Naive thymus-derived CD8-positive, alpha-beta T cell (primary cell): ENCODE measurements at regions not wholly inside any gene's neighbourhood (a gene's known extent, or its start where the extent isn't known, plus 50 kb on each side); places are given as distances from the start of the nearest gene placed in this dataset.
"Not testable (repeated sequence)": the region's sequence is repeated elsewhere in the genome, so short reads cannot be mapped to it uniquely, and the experiment has no call there.

ENCODE experiments used
- ATAC-seq, 2 donors: fragments of 150-1000 bp; cut with Tn5 transposase in 1 of 2; sonication (Bioruptor Pico), chemical (Tn5 transposase) in 1 of 2; 1 replicate in 1 of 2; 2 replicates in 1 of 2; pipeline ENCODE4 v1.10.0; 2021; ENCODE audit warnings: mild to moderate bottlenecking in 2 of 2, moderate library complexity in 2 of 2
- POLR2A ChIA-PET: fragments of 350-600 bp; sonication (Branson Sonifier 250); formaldehyde crosslinking; loops from one replicate; lab custom pipeline; 2021; ENCODE audit warnings: antibody characterized with exemption; lab: Charles Lee
- DNase-seq, 10 donors: peaks; one replicate each; pipeline versions ENCODE4 v3.0.0 to v3.0.0-alpha.2; 2020 to 2022
- H3K27ac Mint-ChIP-seq, 10 donors: one replicate each; pipeline ENCODE4 v1.8.0; 2020 to 2022; ENCODE audit warnings: mild to moderate bottlenecking in 10 of 10, mixed read lengths in 10 of 10, moderate library complexity in 4 of 10, inconsistent platforms in 1 of 10
- H3K27me3 Mint-ChIP-seq, 5 donors: one replicate each; pipeline ENCODE4 v1.8.0; 2021 to 2022; ENCODE audit warnings: mixed read lengths in 5 of 5
- H3K36me3 Mint-ChIP-seq, 3 donors: one replicate each; pipeline ENCODE4 v1.8.0; 2020 to 2022; ENCODE audit warnings: mixed read lengths in 3 of 3, mild to moderate bottlenecking in 2 of 3, inconsistent platforms in 1 of 3
- H3K4me1 Mint-ChIP-seq, 4 donors: one replicate each; pipeline ENCODE4 v1.8.0; 2021 to 2022; ENCODE audit warnings: mixed read lengths in 4 of 4
- H3K4me3 Mint-ChIP-seq, 10 donors: one replicate each; pipeline ENCODE4 v1.8.0; 2020 to 2022; ENCODE audit warnings: mild to moderate bottlenecking in 10 of 10, mixed read lengths in 10 of 10, moderate library complexity in 6 of 10, inconsistent platforms in 1 of 10
- H3K9me3 Mint-ChIP-seq, 9 donors: one replicate each; pipeline ENCODE4 v1.8.0; 2020 to 2022; ENCODE audit warnings: mixed read lengths in 9 of 9, mild to moderate bottlenecking in 3 of 9, inconsistent platforms in 1 of 9, moderate library complexity in 1 of 9

- peaks cover 1 to 15% (median 6%) of the 10 kb centered on the region in 5 donors for H3K27me3 Mint-ChIP-seq
- H3K4me3 Mint-ChIP-seq = no peak overlapping the region
- peaks cover 0 to 44% (median 8%) of the 10 kb centered on the region in 9 donors for H3K9me3 Mint-ChIP-seq
- peaks cover 0 to 4% (median 0%) of the 10 kb centered on the region in 3 donors for H3K36me3 Mint-ChIP-seq
- no peaks in the 10 kb centered on the region for H3K4me1 Mint-ChIP-seq
- ATAC-seq (no peak), DNase-seq (peak in 1 of 10 donors; percentile 52)
- POLR2A ChIA-PET = no interaction called here
- H3K27ac Mint-ChIP-seq = no peak overlapping the region
These were observed 217.7 kb downstream of the GIPC2 start for GRCh38 chr1:78263459-78263858.

GRCh38 chr1:78263946-78264345 lies 218.2 kb downstream of the GIPC2 start:
- H3K4me1 Mint-ChIP-seq = no peaks in the 10 kb centered on the region
- DNase-seq = no peak
- no peak for ATAC-seq

GRCh38 chr1:78267513-78268218 lies 221.9 kb downstream of the GIPC2 start:
- peaks cover 0 to 19% (median 8%) of the 10 kb centered on the region in 9 donors for H3K9me3 Mint-ChIP-seq
- peaks cover 0 to 1% (median 0%) of the 10 kb centered on the region in 5 donors for H3K27me3 Mint-ChIP-seq
- no peak overlapping the region for H3K27ac Mint-ChIP-seq
- peaks cover 0 to 4% (median 0%) of the 10 kb centered on the region in 3 donors for H3K36me3 Mint-ChIP-seq
- DNase-seq (no peak), ATAC-seq (no peak)
- H3K4me3 Mint-ChIP-seq = no peak overlapping the region
- POLR2A ChIA-PET = no interaction called here
- no peaks in the 10 kb centered on the region for H3K4me1 Mint-ChIP-seq

More at GRCh38 chr1:78263946-78264345, 218.2 kb downstream of the GIPC2 start:
- POLR2A ChIA-PET = no interaction called here
- H3K27ac Mint-ChIP-seq = no peak overlapping the region
- peaks cover 0 to 4% (median 0%) of the 10 kb centered on the region in 3 donors for H3K36me3 Mint-ChIP-seq
- H3K9me3 Mint-ChIP-seq = peaks cover 0 to 42% (median 8%) of the 10 kb centered on the region in 9 donors
- H3K27me3 Mint-ChIP-seq = peaks cover 1 to 15% (median 6%) of the 10 kb centered on the region in 5 donors
- no peak overlapping the region for H3K4me3 Mint-ChIP-seq

GRCh38 chr1:78269591-78269990 lies 221.2 kb upstream of the PTGFR start:
- peaks cover 0 to 27% (median 7%) of the 10 kb centered on the region in 9 donors for H3K9me3 Mint-ChIP-seq
- H3K4me1 Mint-ChIP-seq = no peaks in the 10 kb centered on the region
- H3K4me3 Mint-ChIP-seq = no peak overlapping the region
- POLR2A ChIA-PET = no interaction called here
- DNase-seq (no peak), ATAC-seq (no peak)
- H3K36me3 Mint-ChIP-seq = no peaks in the 10 kb centered on the region
- peaks cover 0 to 11% (median 6%) of the 10 kb centered on the region in 5 donors for H3K27me3 Mint-ChIP-seq
- no peak overlapping the region for H3K27ac Mint-ChIP-seq

GRCh38 chr1:78271423-78271822 lies 219.4 kb upstream of the PTGFR start:
- DNase-seq, ATAC-seq, POLR2A ChIA-PET, H3K4me1 Mint-ChIP-seq, H3K4me3 Mint-ChIP-seq, H3K27ac Mint-ChIP-seq, H3K36me3 Mint-ChIP-seq: not testable (repeated sequence)
- H3K9me3 Mint-ChIP-seq = peaks cover 0 to 24% (median 2%) of the 10 kb centered on the region in 9 donors
- H3K27me3 Mint-ChIP-seq = peaks cover 3 to 16% (median 11%) of the 10 kb centered on the region in 5 donors

GRCh38 chr1:78274814-78275213 lies 216.0 kb upstream of the PTGFR start:
- peaks cover 0 to 10% (median 3%) of the 10 kb centered on the region in 9 donors for H3K9me3 Mint-ChIP-seq
- peaks cover 0 to 4% (median 0%) of the 10 kb centered on the region in 3 donors for H3K36me3 Mint-ChIP-seq
- POLR2A ChIA-PET = no interaction called here
- DNase-seq (no peak), ATAC-seq (no peak)
- peaks cover 7 to 24% (median 13%) of the 10 kb centered on the region in 5 donors for H3K27me3 Mint-ChIP-seq
- H3K4me1 Mint-ChIP-seq = no peaks in the 10 kb centered on the region
- no peak overlapping the region for H3K27ac Mint-ChIP-seq
- no peak overlapping the region for H3K4me3 Mint-ChIP-seq

- peaks cover 7 to 24% (median 13%) of the 10 kb centered on the region in 5 donors for H3K27me3 Mint-ChIP-seq
- ATAC-seq = no peak
- DNase-seq = no peak
- peaks cover 0 to 4% (median 0%) of the 10 kb centered on the region in 3 donors for H3K36me3 Mint-ChIP-seq
- no peaks in the 10 kb centered on the region for H3K4me1 Mint-ChIP-seq
- peaks cover 0 to 10% (median 3%) of the 10 kb centered on the region in 9 donors for H3K9me3 Mint-ChIP-seq
- no peak overlapping the region for H3K27ac Mint-ChIP-seq
- POLR2A ChIA-PET = no interaction called here
- no peak overlapping the region for H3K4me3 Mint-ChIP-seq
These were observed 215.3 kb upstream of the PTGFR start for GRCh38 chr1:78275456-78275855.

- POLR2A ChIA-PET = no interaction called here
- no peak for DNase-seq
- Mint-ChIP-seq H3K4me1 (no peaks in the 10 kb centered on the region), H3K27ac (no peak overlapping the region), H3K36me3 (peaks cover 0 to 4% (median 0%) of the 10 kb centered on the region in 3 donors), H3K27me3 (peaks cover 7 to 24% (median 13%) of the 10 kb centered on the region in 5 donors), H3K9me3 (peaks cover 0 to 10% (median 3%) of the 10 kb centered on the region in 9 donors), H3K4me3 (no peak overlapping the region)
- ATAC-seq = no peak
These were observed 214.7 kb upstream of the PTGFR start for GRCh38 chr1:78275906-78276685.

GRCh38 chr1:78277253-78277652 lies 213.5 kb upstream of the PTGFR start:
- POLR2A ChIA-PET = no interaction called here
- Mint-ChIP-seq H3K27me3 (peaks cover 7 to 24% (median 13%) of the 10 kb centered on the region in 5 donors), H3K4me1 (no peaks in the 10 kb centered on the region), H3K4me3 (no peak overlapping the region), H3K9me3 (peaks cover 0 to 14% (median 4%) of the 10 kb centered on the region in 9 donors), H3K27ac (no peak overlapping the region), H3K36me3 (peaks cover 0 to 4% (median 0%) of the 10 kb centered on the region in 3 donors)
- no peak for DNase-seq
- no peak for ATAC-seq

GRCh38 chr1:78279051-78279450 lies 211.7 kb upstream of the PTGFR start:
- no peak overlapping the region for H3K27ac Mint-ChIP-seq
- no peaks in the 10 kb centered on the region for H3K4me1 Mint-ChIP-seq
- H3K9me3 Mint-ChIP-seq = peaks cover 0 to 14% (median 4%) of the 10 kb centered on the region in 9 donors
- DNase-seq = no peak
- ATAC-seq = no peak
- H3K36me3 Mint-ChIP-seq = peaks cover 0 to 4% (median 0%) of the 10 kb centered on the region in 3 donors
- H3K4me3 Mint-ChIP-seq = no peak overlapping the region
- POLR2A ChIA-PET = no interaction called here
- H3K27me3 Mint-ChIP-seq = peaks cover 7 to 19% (median 10%) of the 10 kb centered on the region in 5 donors

- Mint-ChIP-seq H3K9me3 (peaks cover 0 to 14% (median 0%) of the 10 kb centered on the region in 9 donors), H3K4me3 (no peak overlapping the region), H3K36me3 (peaks cover 0 to 3% (median 0%) of the 10 kb centered on the region in 3 donors), H3K27me3 (peaks cover 0 to 17% (median 4%) of the 10 kb centered on the region in 5 donors), H3K4me1 (no peaks in the 10 kb centered on the region), H3K27ac (no peak overlapping the region)
- POLR2A ChIA-PET = no interaction called here
- no peak for DNase-seq
- ATAC-seq = no peak
These were observed 210.1 kb upstream of the PTGFR start for GRCh38 chr1:78280626-78281025.

GRCh38 chr1:78281580-78281979 lies 209.2 kb upstream of the PTGFR start:
- Mint-ChIP-seq H3K36me3 (no peaks in the 10 kb centered on the region), H3K9me3 (peaks cover 0 to 14% (median 0%) of the 10 kb centered on the region in 9 donors), H3K4me3 (no peak overlapping the region), H3K27me3 (peaks cover 0 to 17% (median 4%) of the 10 kb centered on the region in 5 donors), H3K4me1 (no peaks in the 10 kb centered on the region), H3K27ac (no peak overlapping the region)
- DNase-seq = no peak
- ATAC-seq = no peak
- POLR2A ChIA-PET = no interaction called here

- no peak overlapping the region for H3K27ac Mint-ChIP-seq
- H3K27me3 Mint-ChIP-seq = peaks cover 0 to 8% (median 0%) of the 10 kb centered on the region in 5 donors
- H3K9me3 Mint-ChIP-seq = peaks cover 0 to 9% (median 0%) of the 10 kb centered on the region in 9 donors
- DNase-seq (no peak), ATAC-seq (no peak)
- H3K4me1 Mint-ChIP-seq = no peaks in the 10 kb centered on the region
- no peaks in the 10 kb centered on the region for H3K36me3 Mint-ChIP-seq
- no peak overlapping the region for H3K4me3 Mint-ChIP-seq
- POLR2A ChIA-PET = no interaction called here
These were observed 207.1 kb upstream of the PTGFR start for GRCh38 chr1:78283691-78284090.
